Pulmonary artery endothelial cell (primary cell): ENCODE measurements at regions not wholly inside any gene's neighbourhood (a gene's known extent, or its start where the extent isn't known, plus 50 kb on each side); places are given as distances from the start of the nearest gene placed in this dataset.
A peak's percentile ranks its signal among the peaks of the same experiment; 100 is the strongest.
"Not testable (repeated sequence)": the region's sequence is repeated elsewhere in the genome, so short reads cannot be mapped to it uniquely, and the experiment has no call there.

Experiments
- DNase-seq: peaks from one replicate; pipeline ENCODE4 v3.0.0-alpha.2; 2011; ENCODE audit warnings: low read depth, low spot score

GRCh38 chr12:18849080-18849479 lies 111.2 kb downstream of the CAPZA3 start:
- no peak for DNase-seq

- DNase-seq = no peak
Measured at GRCh38 chr12:18849761-18850160, 111.8 kb downstream of the CAPZA3 start.

DNA sequence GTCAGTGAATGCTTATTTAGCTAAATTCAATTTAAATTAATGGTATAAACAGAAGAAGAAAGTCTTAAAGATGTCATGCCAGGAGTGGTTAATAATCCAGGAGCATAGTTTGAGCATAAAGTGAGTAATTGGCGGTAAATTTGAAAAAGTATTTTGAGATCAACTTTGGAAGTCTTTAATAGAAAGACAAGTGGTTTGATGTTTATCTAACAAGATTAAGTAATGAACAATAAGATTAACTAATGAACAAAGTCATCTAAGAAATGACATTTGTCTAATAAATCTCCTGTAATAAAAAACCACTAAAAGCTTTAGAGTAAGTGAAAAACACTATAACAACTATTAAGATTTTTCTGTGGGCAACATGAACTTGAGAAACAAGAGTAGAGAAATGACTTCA lies 112.8 kb downstream of the CAPZA3 start:
- no peak for DNase-seq

GRCh38 chr12:18851271-18851670 lies 113.4 kb downstream of the CAPZA3 start:
- DNase-seq = no peak

- no peak for DNase-seq
Measured at GRCh38 chr12:18853570-18854366, 115.8 kb downstream of the CAPZA3 start.

DNA sequence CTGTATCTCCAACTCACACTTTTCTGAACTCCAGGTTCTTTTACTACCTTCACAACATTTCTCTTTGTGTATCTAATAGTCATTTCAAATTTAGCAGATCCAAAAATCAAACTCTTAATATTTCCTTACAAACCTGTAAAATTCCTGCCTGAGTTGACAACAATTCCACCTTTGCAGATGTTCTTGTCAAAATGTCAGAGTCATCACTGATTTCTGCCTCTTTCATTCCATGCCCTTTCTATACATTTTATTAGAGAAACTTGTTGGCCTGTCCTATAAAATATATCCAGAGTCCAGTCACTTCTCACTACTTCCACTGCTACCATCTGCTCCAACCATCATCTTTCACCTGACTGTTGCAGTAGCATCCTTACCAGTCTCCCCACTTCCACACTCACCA lies 119.7 kb downstream of the CAPZA3 start:
- no peak for DNase-seq

DNA sequence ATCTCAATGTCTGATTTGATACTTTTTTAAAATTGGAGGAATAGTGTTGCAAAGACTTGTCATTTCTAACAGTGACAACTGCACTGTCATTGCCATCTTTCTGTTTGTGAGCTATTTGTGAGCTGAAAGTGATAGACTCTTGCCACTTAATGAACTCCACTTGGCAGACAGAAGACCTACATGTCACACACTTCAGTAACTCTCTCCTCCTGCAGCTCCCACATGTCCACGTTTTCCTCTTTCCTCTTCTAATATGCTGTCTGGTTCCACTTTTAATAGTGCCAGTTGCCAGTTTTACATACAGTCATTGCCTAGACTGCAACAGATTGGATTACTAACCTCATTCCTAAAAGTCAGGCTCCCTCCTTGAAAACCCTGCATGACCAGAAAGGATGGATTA lies 121.5 kb downstream of the CAPZA3 start:
- no peak for DNase-seq

DNA sequence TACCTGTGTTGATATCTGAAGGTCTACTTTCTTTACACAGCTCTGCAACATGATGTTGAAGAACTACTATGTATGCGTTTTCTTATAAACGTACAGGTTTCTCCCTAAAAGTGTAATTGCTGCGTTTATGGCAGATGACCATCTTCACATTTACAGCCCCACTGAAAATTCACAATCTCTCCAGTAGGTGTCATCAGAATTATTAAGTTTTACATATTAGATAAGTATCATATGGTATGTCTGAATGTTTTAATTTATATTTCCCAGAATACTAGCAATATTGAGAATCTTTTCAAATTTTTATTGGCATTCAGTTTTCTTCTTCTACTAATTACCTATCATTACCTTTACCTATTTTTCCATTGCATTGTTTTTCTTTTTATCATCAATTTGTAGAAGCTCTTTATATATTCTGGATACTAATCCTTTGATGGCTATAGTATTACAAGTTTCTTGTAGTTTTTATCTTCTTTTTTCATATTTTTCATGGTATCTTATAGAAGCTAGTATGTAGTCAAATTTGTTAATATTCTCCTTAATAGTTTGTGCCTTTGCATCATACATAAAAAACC lies 123.5 kb downstream of the CAPZA3 start:
- DNase-seq = peak; percentile 5

GRCh38 chr12:18863769-18864500 lies 126.0 kb downstream of the CAPZA3 start:
- DNase-seq = no peak

DNA sequence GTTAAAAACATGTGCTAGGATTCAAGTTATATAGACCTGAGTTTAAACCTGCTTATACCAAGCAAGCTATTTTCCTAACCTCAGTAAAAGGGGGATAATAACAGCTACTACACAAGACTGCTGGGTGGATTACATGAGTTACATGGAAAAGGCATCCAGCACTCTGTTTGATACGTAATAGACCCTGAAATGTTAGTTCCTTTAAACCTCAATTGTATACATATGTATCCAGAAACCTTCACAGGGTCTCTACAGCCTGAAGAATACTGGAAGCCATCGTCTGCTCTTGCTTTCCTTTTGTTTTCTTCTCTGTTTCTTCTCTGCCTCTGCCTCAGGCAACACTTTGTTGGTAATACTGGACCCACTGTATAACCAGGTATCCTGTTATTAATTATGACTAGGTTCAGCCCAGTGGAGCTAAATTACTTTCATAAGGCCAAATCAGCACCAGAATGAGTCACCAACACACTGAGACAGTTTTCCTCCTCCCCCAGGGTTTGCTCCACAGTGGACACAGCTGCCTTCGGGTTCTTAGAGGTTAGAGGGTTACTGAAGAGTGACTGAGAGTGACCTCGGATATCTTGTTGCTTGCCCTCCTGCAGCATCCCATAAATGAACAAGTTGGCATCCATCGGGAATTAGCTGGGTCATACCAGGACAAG lies 127.1 kb downstream of the CAPZA3 start:
- DNase-seq = no peak

- no peak for DNase-seq
Measured at GRCh38 chr12:18868717-18869116, 130.8 kb downstream of the CAPZA3 start.

DNA sequence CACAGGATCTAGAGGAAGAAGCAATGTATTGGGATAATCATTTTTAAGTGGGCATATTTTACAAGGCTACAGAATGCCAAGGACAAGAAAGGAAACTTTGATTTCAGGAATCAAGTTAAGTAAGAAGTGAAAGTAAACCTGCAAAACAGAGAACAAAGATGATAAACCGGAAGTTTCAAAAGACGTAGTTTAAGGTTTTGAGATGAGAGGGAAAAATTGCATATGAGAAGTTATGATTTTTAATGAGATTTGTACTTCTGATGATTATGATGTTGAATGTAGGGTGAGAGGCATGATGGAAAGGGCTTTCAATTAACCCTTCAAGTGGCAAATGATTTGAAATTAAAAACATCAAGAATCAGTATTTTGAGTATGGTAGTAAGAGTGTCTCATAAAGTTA lies 134.9 kb downstream of the CAPZA3 start:
- DNase-seq = no peak

DNA sequence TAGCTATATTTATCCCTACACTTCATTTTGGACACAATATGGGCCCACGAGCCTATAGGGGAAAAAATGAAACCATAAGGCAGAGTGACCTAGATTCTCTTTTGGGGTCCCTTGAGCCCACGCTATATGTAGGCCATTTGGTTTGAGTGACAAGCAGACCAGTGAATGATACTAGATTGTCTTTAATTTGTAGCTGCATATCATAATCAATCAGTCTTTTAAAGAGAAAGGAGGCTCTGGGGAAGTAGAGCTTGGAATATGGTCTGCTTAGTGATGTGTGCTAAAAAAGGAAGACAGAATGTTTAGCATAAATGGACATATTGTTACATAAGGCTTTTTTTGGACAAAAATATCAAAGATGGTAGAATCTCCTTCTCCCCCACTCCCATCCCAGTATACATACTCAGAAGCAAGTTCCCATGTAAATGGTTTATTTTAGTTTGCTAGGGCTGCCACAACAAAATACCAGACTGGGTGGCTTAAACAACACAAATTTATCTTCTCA lies 140.8 kb downstream of the CAPZA3 start:
- DNase-seq = no peak

DNA sequence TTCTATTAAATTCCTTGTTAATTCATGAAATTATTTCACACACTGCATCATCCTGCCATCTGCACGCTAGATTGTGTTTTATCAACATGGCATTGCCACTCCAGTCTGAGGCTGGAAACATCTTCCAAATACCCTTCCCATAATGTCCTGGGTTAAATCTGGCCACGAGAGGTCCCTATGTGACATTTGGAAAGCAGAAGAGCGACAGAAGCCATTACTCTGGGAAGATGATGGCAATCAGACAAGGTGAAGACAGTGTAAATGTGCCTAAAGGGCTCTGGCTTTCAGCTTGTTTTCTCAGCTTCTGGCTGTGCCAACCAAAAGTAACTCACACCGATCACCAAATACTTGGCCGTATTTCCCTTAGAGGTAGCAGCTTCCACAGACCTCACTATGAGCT lies 144.8 kb downstream of the CAPZA3 start:
- DNase-seq = no peak

GRCh38 chr12:18886962-18887361 lies 149.0 kb downstream of the CAPZA3 start:
- no peak for DNase-seq

DNA sequence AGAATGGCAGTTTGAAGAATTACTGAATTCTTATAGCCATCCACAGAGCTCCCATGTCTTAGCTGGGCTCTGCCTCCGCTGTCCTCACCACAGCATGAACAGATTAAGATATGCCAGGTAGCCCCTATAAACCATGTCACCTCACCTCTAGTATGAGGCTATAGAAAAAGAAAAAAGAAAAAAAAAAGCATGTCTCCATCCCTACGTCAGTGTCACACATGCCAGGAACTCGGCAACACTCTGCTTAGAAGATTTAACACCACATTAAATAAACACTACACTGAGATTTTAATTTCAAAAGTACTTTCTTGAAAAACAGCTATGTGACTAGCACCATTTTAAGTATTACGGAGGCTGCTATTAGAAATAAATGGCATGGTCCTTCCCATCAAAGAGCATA lies 149.4 kb downstream of the CAPZA3 start:
- DNase-seq = no peak

GRCh38 chr12:18888047-18888446 lies 150.1 kb downstream of the CAPZA3 start:
- DNase-seq = no peak

DNA sequence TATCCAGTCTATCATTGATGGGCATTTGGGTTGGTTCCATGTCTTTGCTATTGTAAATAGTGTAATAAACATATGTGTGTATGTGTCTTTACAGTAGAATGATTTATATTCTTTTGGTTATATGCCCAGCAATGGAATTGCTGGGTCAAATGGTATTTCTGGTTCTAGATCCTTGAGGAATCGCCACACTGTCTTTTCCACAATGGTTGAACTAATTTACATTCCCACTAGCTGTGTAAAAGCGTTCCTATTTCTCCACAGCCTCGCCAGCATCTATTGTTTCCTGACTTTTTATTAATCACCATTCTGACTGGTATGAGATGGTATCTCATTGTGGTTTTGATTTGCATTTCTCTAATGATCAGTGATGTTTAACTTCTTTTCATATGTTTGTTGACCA lies 152.7 kb downstream of the CAPZA3 start:
- DNase-seq = not testable (repeated sequence)

DNA sequence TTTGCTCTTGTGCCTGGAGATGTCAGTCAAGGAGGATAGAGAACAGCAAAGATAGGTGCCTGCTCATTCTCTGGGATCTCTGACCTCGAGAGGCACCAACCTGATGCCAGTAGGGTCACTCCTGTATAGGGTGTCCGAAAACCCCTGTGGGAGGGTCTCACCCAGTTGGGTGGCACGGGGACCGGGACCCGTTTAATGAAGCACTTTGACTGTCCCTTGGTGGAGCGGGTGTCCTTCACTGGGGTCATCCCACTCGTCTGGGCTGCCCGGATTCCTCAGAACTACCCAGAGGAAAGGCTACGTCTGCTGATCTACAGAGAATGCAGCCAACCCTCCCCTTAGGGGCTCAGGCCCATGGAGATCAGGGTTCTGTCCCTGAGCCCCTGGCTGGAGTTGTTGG lies 157.6 kb downstream of the CAPZA3 start:
- no peak for DNase-seq

GRCh38 chr12:18895946-18896345 lies 158.0 kb downstream of the CAPZA3 start:
- DNase-seq = no peak

- DNase-seq = no peak
Measured at GRCh38 chr12:18897823-18898222, 159.9 kb downstream of the CAPZA3 start.

DNA sequence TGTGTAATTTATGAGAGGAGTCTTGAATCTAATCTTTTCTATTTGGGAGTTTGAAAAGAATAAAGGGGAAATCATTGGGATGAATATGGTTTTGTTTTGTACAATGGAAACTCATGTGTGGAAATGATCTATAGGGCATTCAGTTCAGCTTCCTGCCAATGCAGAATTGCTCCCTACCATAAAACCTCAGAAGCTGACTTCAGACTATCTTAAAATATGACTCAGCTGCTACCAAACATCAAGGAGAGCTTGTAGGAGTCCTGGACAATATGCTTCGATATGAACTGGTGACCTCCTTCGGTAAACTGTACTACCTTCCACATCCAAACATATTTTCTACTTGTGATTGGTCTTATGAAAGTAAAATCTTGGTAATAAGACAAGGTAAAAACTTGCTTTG lies 160.6 kb downstream of the CAPZA3 start:
- no peak for DNase-seq
